KOPT-K1 (cell line): ENCODE measurements at regions not wholly inside any gene's neighbourhood (a gene's known extent, or its start where the extent isn't known, plus 50 kb on each side); places are given as distances from the start of the nearest gene placed in this dataset.

Source experiments
- H3K27ac ChIP-seq: fragments of 200-600 bp; sonication (generic); 2 replicates; pipeline ENCODE4 v1.5.1; 2016; ENCODE audit warnings: antibody characterized with exemption, mild to moderate bottlenecking, low read depth, low read length; ENCODE audit not compliant: poor library complexity, severe bottlenecking
- H3K36me3 ChIP-seq: fragments of 200-600 bp; sonication (generic); 2 replicates; pipeline ENCODE4 v1.5.1; 2017; ENCODE audit warnings: antibody characterized with exemption, mild to moderate bottlenecking, low read length, moderate library complexity; ENCODE audit not compliant: insufficient read depth
- H3K9me3 ChIP-seq: fragments of 200-600 bp; sonication (generic); 2 replicates; pipeline ENCODE4 v1.5.1; 2017; ENCODE audit warnings: antibody characterized with exemption, low read length, mild to moderate bottlenecking; ENCODE audit not compliant: insufficient read depth, poor library complexity, severe bottlenecking

GRCh38 chr15:70353606-70354345 is 256.1 kb upstream of the TLE3 start:
- Histone ChIP-seq H3K9me3 (no peaks in the 10 kb centered on the region), H3K27ac (no peak overlapping the region), H3K36me3 (no peaks in the 10 kb centered on the region)

GRCh38 chr15:70351941-70352774 is 254.4 kb upstream of the TLE3 start:
- no peaks in the 10 kb centered on the region for H3K36me3 ChIP-seq
- no peaks in the 10 kb centered on the region for H3K9me3 ChIP-seq
- H3K27ac ChIP-seq: no peak overlapping the region

GRCh38 chr15:70351391-70351790 is 253.7 kb upstream of the TLE3 start:
- H3K36me3 ChIP-seq: no peaks in the 10 kb centered on the region
- no peak overlapping the region for H3K27ac ChIP-seq
- H3K9me3 ChIP-seq: no peaks in the 10 kb centered on the region

GRCh38 chr15:70348581-70349344 is 251.0 kb upstream of the TLE3 start:
- peak overlapping the region; percentile 51 for H3K27ac ChIP-seq
- H3K36me3 ChIP-seq: no peaks in the 10 kb centered on the region

GRCh38 chr15:70348226-70348543 is 250.5 kb upstream of the TLE3 start:
- Histone ChIP-seq H3K27ac (no peak overlapping the region), H3K9me3 (no peaks in the 10 kb centered on the region), H3K36me3 (no peaks in the 10 kb centered on the region)

More at GRCh38 chr15:70348581-70349344, 251.0 kb upstream of the TLE3 start:
- H3K9me3 ChIP-seq: no peaks in the 10 kb centered on the region

GRCh38 chr15:70347321-70348225 is 249.9 kb upstream of the TLE3 start:
- Histone ChIP-seq H3K36me3 (no peaks in the 10 kb centered on the region), H3K9me3 (no peaks in the 10 kb centered on the region), H3K27ac (no peak overlapping the region)

GRCh38 chr15:70345251-70346019 is 247.7 kb upstream of the TLE3 start:
- no peaks in the 10 kb centered on the region for H3K36me3 ChIP-seq
- H3K9me3 ChIP-seq: no peaks in the 10 kb centered on the region
- peak overlapping the region; percentile 31 for H3K27ac ChIP-seq

- no peaks in the 10 kb centered on the region for H3K9me3 ChIP-seq
- peak overlapping the region; percentile 31 for H3K27ac ChIP-seq
- H3K36me3 ChIP-seq: no peaks in the 10 kb centered on the region
Observed at GRCh38 chr15:70344666-70345065, 246.9 kb upstream of the TLE3 start.

GRCh38 chr15:70343961-70344621 is 246.4 kb upstream of the TLE3 start:
- H3K9me3 ChIP-seq: no peaks in the 10 kb centered on the region
- H3K27ac ChIP-seq: peak overlapping the region; percentile 31
- H3K36me3 ChIP-seq: no peaks in the 10 kb centered on the region

GRCh38 chr15:70342554-70343548 is 245.1 kb upstream of the TLE3 start:
- Histone ChIP-seq H3K27ac (no peak overlapping the region), H3K9me3 (no peaks in the 10 kb centered on the region), H3K36me3 (no peaks in the 10 kb centered on the region)

GRCh38 chr15:70342141-70342540 is 244.4 kb upstream of the TLE3 start:
- Histone ChIP-seq H3K9me3 (no peaks in the 10 kb centered on the region), H3K27ac (no peak overlapping the region), H3K36me3 (no peaks in the 10 kb centered on the region)

GRCh38 chr15:70341566-70341965 is 243.8 kb upstream of the TLE3 start:
- Histone ChIP-seq H3K36me3 (no peaks in the 10 kb centered on the region), H3K9me3 (no peaks in the 10 kb centered on the region), H3K27ac (no peak overlapping the region)

GRCh38 chr15:70340494-70340870 is 242.8 kb upstream of the TLE3 start:
- H3K9me3 ChIP-seq: peaks cover 6% of the 10 kb centered on the region
- H3K27ac ChIP-seq: peak overlapping the region; percentile 36
- no peaks in the 10 kb centered on the region for H3K36me3 ChIP-seq
